Fibroblast of peridontal ligament (primary cell): ENCODE measurements at regions not wholly inside any gene's neighbourhood (a gene's known extent, or its start where the extent isn't known, plus 50 kb on each side); places are given as distances from the start of the nearest gene placed in this dataset.
"Not testable (repeated sequence)": the region's sequence is repeated elsewhere in the genome, so short reads cannot be mapped to it uniquely, and the experiment has no call there.

ENCODE experiments used
- DNase-seq: peaks from one replicate; pipeline ENCODE4 v3.0.0-alpha.2; 2010; ENCODE audit errors: extremely low read depth

GRCh38 chr5:52015760-52016159 lies 632.5 kb downstream of the ISL1 start:
- no peak for DNase-seq

DNA sequence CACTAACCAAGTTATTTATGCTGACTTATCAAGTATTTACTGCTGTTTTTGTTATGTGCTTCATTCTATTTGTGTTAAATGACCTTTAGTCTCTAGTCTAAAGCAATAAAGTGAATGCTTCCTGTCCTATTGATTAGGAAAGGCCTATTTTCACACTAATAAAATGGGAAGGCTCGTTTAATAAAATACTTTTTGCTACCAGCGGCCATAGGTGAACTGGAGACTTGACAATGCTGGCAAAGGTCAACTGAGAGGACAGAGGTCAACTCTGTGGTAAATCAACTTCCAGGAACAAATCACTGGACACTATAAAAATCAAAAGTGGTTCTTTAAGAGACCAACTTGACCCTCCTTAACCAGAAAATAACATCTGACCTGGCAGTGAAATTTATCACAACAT lies 634.3 kb downstream of the ISL1 start:
- no peak for DNase-seq

GRCh38 chr5:52024359-52024758 lies 641.1 kb downstream of the ISL1 start:
- no peak for DNase-seq

DNA sequence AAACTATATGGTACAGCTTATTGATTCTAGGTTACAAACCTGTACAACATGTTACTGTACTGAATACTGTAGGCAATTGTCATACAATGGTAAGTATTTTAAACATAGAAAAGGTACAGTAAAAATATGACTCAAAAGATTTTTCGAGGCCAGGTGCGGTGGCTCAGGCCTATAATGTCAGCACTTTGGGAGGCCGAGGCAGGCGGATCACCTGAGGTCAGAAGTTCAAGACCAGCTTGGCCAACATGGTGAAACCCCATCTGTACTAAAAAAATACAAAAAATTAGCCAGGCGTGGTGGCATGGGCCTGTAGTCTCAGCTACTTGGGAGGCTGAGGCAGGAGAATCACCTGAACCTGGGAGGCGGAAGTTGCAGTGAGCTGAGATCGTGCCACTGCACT lies 646.6 kb downstream of the ISL1 start:
- DNase-seq: not testable (repeated sequence)

- no peak for DNase-seq
Observed at GRCh38 chr5:52041842-52042241, 658.6 kb downstream of the ISL1 start.

GRCh38 chr5:52043137-52043536 lies 659.9 kb downstream of the ISL1 start:
- DNase-seq: no peak

GRCh38 chr5:52043543-52043942 lies 660.3 kb downstream of the ISL1 start:
- DNase-seq: no peak

DNA sequence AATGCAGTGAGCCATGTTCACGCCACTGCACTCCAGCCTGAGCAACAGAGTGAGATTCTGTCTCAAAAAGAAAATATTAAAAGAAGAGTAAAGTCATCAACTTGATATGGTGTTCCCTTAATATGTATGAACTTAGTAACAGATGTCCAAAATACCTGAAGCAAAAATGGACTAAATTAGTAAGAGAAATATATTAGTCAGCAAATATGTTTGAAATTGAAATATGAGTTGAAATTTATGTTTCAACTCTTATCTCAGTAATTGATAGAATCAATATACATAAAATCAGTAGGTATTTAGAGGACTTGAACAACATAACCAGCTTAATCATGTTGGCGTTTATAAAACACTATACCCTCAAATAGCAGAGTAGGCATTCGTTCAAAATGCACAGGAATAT lies 668.5 kb downstream of the ISL1 start:
- DNase-seq: no peak

DNA sequence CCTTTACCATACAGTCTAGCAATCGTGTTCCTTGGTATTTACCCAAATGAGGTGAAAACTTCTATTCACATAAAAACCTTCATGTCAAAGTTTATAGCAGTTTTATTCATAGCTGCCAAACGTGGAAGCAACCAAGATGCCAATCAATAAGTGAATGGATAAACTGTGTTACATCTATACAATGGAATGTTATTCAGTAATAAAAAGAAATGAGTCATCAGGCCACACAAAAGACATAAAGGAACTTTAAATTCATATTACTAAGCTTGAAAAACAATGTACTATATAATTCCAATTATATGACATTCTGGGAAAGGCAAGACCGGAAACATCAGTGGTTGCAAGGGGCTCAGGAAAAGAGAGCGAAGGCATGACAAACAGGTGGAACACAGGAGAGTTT lies 679.9 kb downstream of the ISL1 start:
- DNase-seq: no peak

DNA sequence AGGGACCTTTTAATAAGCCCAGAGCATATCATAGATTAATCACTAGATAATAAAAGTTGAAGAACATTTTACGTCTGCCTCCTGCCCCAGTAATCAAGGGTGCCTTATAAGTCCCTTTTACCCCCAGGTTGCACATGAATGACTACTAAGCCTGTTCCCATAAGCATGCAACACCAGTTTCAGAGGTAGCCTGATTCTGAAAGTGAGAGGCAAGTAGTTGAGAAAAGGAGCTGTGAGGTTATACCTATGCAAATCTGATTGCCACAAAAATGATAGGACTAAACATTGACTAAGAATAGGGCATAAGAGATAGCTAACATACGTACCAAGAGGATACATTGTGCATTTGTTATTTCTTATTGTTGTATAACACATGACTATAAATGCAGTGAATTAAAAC lies 681.9 kb downstream of the ISL1 start:
- DNase-seq: no peak

DNA sequence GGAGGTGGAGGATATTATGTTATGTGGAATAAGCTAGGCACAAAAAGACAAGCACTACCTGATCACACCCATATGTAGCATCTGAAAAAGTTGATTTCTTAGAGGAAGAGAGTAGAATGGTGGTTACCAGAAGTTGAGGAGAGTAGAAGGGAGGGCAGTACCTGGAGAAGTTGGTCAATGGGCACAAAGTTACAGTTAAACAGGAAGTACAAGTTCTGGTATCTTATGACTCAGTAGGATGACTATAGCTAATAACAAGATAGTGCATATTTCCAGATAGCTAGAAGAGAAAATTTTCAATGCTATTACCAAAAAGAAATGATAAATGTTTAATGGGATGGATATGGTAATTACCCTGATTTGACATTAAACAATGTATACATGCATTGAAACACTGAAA lies 686.7 kb downstream of the ISL1 start:
- no peak for DNase-seq

GRCh38 chr5:52073993-52074689 lies 690.9 kb downstream of the ISL1 start:
- DNase-seq: no peak

DNA sequence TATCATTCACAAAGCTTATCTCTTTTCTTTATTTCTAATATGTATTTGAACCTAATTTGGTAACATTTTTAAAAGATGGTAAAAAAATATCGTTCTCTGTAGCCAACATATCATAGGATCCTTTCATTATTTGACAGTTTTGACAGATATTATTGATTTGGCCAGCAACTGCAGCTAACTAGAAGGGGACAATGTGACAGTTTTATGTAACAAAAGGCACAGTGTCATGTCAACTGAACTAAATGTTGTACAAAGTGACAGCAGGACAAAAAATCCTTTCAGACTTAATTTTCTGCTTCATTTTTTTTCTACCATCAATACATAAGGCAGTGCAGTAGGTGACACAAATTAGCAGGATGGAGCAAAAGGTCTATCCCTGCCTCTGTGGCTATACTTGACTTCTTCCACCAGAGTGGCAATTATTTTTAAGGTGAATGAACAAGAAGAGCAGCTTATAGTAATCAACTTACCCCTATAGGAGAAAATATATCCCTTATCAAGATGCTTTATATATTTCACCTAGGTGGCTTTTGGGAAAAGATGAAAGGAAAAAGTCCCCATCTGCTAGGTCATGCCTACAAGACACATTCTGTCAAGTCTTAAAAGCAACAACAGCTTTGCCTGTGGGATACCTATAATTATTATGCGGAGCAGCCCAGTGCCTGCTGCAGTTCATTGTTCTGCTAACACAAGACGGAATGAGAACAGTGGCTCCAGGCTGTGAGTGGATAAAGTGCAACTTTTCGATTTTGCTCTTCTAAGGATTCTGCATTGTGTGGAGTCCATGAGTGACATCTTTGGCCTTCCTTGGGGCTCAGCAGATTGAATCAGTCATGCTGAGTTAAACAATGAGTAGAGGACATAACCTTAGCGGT lies 694.9 kb downstream of the ISL1 start:
- no peak for DNase-seq

- DNase-seq: not testable (repeated sequence)
Observed at GRCh38 chr5:52102311-52102710, 685.4 kb upstream of the ITGA1 start.

DNA sequence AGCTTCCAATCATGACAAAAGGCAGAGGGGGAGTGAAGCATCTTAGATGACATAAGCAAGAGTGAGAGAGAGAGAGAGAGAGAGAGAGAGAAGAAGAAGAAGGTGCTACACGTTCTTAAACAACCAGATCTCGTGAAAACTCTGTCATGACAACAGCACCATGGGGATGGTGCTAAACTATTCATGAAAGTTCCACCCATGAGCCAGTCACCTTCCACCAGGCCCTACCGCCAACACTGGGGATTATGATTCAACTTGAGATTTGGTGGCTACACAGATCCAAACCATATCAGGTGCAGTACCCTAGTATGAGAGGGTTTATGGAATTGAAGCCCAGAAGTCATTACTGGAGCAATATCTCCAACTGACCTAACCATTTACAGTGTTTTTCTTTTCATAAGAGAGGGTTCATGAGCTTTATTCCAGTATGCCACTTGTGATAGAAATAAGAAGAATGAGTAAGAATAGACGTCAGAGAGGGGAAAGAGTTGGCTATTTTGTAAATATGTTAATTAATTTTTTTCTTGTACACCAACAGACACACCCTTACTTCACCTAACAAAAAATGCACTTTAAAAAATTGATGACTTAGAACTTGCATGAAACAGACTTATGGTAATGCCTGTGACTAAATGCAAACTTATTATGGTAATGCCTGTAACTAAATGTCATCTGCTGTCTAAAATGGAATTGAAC lies 680.4 kb upstream of the ITGA1 start:
- no peak for DNase-seq

DNA sequence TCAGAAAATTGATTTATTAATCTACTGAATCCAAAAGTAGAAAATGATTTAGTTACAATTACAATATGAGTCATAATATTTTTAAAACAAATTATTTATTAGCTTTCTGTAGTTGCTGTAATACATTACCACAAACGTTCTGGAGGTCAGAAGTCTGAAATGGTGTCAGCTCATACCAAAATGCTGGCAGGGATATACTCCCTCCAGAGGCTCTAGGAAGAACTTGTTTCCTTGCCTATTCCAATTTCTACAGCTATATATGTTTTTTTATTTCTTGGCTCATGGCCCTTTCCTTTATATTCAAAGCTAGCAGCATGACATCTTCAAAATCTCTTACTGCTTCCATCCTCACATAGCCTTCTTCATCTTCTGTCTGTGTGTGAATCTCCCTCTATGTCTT lies 667.9 kb upstream of the ITGA1 start:
- DNase-seq: no peak

GRCh38 chr5:52132053-52132452 lies 655.7 kb upstream of the ITGA1 start:
- DNase-seq: no peak

- DNase-seq: no peak
Observed at GRCh38 chr5:52134013-52134650, 653.6 kb upstream of the ITGA1 start.

DNA sequence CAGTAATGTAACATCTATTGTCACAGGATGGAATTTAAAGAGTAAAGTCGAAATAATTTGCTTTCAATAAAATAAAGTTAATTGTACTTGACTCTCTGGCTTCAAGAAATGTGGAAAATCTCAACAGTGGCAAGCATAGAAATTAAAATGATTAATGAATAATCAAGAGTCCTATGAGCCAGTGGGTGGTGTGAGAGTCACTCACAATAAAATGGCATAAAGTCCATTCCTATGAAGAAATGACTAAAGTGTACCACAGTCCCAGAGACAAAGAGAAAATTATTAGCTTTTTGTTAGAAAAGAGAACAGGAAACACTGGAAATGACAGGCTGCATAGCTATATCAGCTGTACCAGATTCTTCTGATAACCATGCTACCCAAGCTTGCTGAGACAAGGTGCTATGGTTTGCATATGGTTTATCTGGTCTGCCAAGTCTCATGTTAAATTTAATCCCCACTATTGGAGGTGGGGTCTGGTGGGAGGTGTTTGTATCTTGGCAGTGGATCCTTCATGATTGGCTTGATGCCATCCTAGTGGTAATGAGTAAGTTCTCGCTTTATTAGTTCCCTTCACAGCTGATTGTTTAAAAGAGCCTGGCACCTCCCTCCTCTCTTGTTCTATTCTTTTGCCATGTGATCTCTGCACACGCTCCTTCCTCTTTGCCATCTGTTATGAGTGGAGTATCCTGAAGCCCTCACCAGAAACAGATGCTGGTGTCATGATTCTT lies 647.7 kb upstream of the ITGA1 start:
- DNase-seq: no peak

DNA sequence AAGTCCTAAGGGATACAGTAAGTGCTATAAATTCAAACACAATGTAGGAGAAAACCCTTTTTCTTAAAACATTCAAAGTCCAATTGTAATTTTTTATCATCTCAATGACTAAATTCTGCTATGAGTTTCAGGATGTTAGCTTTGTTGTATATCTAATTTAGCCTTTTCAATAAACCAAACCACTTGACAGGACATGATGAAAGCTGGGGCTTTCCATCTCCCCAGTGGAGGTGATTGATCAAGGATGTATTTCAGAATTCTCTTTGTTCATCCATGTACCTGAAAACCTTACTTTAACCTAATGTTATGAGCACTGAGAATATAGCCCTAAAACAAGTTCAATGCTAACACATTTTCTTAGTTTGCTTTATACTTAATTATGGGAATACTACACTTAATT lies 639.0 kb upstream of the ITGA1 start:
- no peak for DNase-seq

DNA sequence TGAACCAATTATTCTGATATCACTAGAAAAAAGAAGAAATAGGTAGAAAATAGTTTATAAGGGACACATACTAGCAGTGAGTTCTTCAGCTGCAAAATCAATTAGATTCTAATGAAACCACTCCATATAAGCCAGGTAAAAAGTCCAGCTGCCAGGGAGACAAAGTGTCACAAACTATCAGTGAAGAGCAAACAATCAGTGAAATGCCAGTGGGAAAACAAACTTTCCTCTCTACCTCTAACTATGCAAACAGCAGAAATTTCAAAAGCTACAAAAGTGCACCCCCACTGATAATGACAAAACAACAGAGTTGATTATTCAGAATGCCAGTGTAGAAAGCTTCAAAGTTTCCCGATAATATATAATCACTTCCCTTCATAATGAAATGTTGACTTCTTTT lies 637.2 kb upstream of the ITGA1 start:
- no peak for DNase-seq

DNA sequence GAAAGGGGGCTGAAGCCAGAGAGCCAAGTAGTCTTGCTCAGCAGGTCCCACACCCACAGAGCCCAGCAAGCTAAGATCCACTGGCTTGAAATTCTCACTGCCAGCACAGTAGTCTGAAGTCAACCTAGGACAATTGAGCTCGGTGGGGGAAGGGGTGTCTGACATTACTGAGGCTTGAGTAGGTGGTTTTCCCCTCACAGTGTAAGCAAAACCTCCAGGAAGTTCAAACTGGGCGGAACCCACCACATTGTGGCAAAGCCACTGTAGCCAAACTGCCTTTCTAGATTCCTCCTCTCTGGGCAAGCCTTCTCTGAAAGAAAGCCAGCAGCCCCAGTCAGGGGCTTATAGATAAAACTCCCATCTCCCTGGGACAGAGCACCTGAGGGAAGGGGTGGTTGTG lies 630.9 kb upstream of the ITGA1 start:
- DNase-seq: not testable (repeated sequence)
